Thyroid gland (tissue), 4 donors: ENCODE measurements at regions not wholly inside any gene's neighbourhood (a gene's known extent, or its start where the extent isn't known, plus 50 kb on each side); places are given as distances from the start of the nearest gene placed in this dataset.
"Not testable (repeated sequence)": the region's sequence is repeated elsewhere in the genome, so short reads cannot be mapped to it uniquely, and the experiment has no call there.

Experiments
- POLR2A ChIP-seq, 2 donors: fragments of 450-650 bp; IDR thresholded peaks; one replicate each; pipeline ENCODE4 v1.6.1; 2017; ENCODE audit warnings: antibody characterized with exemption in 2 of 2, mild to moderate bottlenecking in 2 of 2, moderate library complexity in 1 of 2
- TF ChIP-seq, protein P1 (sequence below), 6 experiments: fragments of 200-600 bp in 3 of 6; fragments of 450-650 bp in 3 of 6; sonication (generic) in 3 of 6; IDR thresholded peaks; one replicate each; pipeline ENCODE4 v1.5.1; 2016 to 2019; ENCODE audit warnings: antibody characterized with exemption in 6 of 6, mild to moderate bottlenecking in 2 of 6, inconsistent platforms in 1 of 6, moderate library complexity in 1 of 6

DNA sequence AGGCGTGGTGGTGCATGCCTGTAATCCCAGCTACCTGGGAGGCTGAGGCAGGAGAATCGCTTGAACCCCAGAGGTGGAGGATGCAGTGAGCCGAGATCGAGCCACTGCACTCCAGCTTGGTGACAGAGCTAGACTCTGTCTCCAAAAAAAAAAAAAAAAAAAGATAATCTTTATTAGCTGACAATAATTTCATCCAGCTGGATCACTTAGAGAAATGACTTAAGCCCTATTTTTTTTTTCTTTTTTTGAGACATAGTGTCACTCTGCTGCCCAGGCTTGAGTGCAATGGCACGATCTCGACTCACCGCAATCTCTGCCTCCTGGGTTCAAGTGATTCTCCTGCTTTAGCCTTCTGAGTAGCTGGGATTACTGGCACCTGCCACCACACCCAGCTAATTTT, 51.6 kb upstream of the MAP4K4 start:
- TF ChIP-seq, protein P1, sequence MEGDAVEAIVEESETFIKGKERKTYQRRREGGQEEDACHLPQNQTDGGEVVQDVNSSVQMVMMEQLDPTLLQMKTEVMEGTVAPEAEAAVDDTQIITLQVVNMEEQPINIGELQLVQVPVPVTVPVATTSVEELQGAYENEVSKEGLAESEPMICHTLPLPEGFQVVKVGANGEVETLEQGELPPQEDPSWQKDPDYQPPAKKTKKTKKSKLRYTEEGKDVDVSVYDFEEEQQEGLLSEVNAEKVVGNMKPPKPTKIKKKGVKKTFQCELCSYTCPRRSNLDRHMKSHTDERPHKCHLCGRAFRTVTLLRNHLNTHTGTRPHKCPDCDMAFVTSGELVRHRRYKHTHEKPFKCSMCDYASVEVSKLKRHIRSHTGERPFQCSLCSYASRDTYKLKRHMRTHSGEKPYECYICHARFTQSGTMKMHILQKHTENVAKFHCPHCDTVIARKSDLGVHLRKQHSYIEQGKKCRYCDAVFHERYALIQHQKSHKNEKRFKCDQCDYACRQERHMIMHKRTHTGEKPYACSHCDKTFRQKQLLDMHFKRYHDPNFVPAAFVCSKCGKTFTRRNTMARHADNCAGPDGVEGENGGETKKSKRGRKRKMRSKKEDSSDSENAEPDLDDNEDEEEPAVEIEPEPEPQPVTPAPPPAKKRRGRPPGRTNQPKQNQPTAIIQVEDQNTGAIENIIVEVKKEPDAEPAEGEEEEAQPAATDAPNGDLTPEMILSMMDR (IDR thresholded peaks at IDR 0.05), result not testable (repeated sequence)
- not testable (repeated sequence) for TF ChIP-seq POLR2A (IDR thresholded peaks at IDR 0.05)
